ENCODE measurements at regions not wholly inside any gene's neighbourhood (a gene's known extent, or its start where the extent isn't known, plus 50 kb on each side); places are given as distances from the start of the nearest gene placed in this dataset.

DNA sequence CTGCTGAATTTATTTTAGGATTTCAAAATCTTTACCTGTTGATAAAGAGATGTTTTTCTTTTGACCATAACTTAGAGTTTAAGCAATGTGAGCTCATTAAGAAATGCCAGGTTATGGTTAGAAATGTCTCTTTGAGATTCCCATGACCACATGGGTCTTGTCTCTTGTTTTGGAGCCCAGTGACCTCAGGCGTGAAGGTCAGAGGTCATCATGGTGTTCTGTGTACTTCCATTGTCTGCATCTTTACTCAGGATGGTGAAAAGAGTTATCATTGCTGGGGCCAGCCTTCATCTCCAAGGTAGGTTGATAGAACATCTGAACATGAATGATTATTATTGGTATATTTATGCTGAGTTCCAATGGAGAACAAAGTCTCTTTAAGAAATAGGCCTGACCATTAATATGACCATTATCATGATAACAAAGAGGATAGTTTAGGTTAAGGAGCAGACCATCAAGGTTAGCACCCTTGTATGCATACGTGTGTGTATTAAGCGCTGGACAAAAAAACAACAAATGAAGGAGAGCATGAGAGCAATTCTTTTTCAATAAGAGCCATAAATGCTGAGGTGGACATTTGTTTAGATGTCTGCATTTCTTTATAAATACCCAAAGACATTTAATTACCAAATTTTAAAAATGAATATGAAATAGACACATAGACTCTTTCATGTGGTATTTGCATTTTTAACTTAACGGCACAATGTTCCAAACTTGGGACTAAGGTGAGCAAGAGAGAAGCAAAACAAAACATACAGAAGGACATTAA lies 120.6 kb upstream of the PAQR3 start:
- TF ChIP-seq, protein P1, sequence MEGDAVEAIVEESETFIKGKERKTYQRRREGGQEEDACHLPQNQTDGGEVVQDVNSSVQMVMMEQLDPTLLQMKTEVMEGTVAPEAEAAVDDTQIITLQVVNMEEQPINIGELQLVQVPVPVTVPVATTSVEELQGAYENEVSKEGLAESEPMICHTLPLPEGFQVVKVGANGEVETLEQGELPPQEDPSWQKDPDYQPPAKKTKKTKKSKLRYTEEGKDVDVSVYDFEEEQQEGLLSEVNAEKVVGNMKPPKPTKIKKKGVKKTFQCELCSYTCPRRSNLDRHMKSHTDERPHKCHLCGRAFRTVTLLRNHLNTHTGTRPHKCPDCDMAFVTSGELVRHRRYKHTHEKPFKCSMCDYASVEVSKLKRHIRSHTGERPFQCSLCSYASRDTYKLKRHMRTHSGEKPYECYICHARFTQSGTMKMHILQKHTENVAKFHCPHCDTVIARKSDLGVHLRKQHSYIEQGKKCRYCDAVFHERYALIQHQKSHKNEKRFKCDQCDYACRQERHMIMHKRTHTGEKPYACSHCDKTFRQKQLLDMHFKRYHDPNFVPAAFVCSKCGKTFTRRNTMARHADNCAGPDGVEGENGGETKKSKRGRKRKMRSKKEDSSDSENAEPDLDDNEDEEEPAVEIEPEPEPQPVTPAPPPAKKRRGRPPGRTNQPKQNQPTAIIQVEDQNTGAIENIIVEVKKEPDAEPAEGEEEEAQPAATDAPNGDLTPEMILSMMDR (IDR thresholded peaks at IDR 0.05), result no peak
- no peak for TF ChIP-seq EZH2 (IDR thresholded peaks at IDR 0.05; ENCODE audit: borderline replicate concordance, insufficient read depth, low read depth, low read length, poor library complexity, severe bottlenecking)
